Epithelial cell of esophagus (primary cell): ENCODE measurements at regions not wholly inside any gene's neighbourhood (a gene's known extent, or its start where the extent isn't known, plus 50 kb on each side); places are given as distances from the start of the nearest gene placed in this dataset.
A peak's percentile ranks its signal among the peaks of the same experiment; 100 is the strongest.

Experiments used
- DNase-seq: peaks from one replicate; pipeline ENCODE4 v3.0.0; 2010; ENCODE audit warnings: low read depth
- H3K4me3 ChIP-seq: 2 replicates; pipeline ENCODE4 v1.5.1; 2011; ENCODE audit warnings: mild to moderate bottlenecking, low read length, control low read depth
- CTCF ChIP-seq: IDR thresholded peaks from 2 replicates; pipeline ENCODE4 v1.5.1; 2011; ENCODE audit warnings: low read depth, mild to moderate bottlenecking, low read length, control low read depth, inconsistent platforms; ENCODE audit not compliant: insufficient read depth; ENCODE audit errors: missing control alignments

GRCh38 chr5:10056228-10056760, 193.4 kb downstream of the ATPSCKMT start:
- no peak for TF ChIP-seq CTCF
- DNase-seq: no peak
- H3K4me3 ChIP-seq: no peak overlapping the region

- no peak for DNase-seq
- TF ChIP-seq CTCF: no peak
- no peak overlapping the region for H3K4me3 ChIP-seq
Observed at GRCh38 chr5:10049858-10050455, 199.7 kb downstream of the ATPSCKMT start.

GRCh38 chr5:10046676-10047075, 203.0 kb downstream of the ATPSCKMT start:
- no peak for DNase-seq
- no peak overlapping the region for H3K4me3 ChIP-seq
- no peak for TF ChIP-seq CTCF

- DNase-seq: no peak
- TF ChIP-seq CTCF: no peak
- H3K4me3 ChIP-seq: no peak overlapping the region
Observed at GRCh38 chr5:10045376-10045775, 204.3 kb downstream of the ATPSCKMT start.

GRCh38 chr5:10036136-10036815, 213.4 kb downstream of the ATPSCKMT start:
- H3K4me3 ChIP-seq: no peak overlapping the region
- TF ChIP-seq CTCF: no peak
- peak; percentile 82 for DNase-seq

- DNase-seq: no peak
- H3K4me3 ChIP-seq: no peak overlapping the region
- TF ChIP-seq CTCF: no peak
Observed at GRCh38 chr5:10034001-10034400, 215.7 kb downstream of the ATPSCKMT start.

GRCh38 chr5:10031817-10032216, 217.9 kb downstream of the ATPSCKMT start:
- DNase-seq: no peak
- TF ChIP-seq CTCF: peak; percentile 7
- H3K4me3 ChIP-seq: no peak overlapping the region
